Upper lobe of right lung (tissue), 1 donor: ENCODE measurements at regions not wholly inside any gene's neighbourhood (a gene's known extent, or its start where the extent isn't known, plus 50 kb on each side); places are given as distances from the start of the nearest gene placed in this dataset.
A peak's percentile ranks its signal among the peaks of the same experiment; 100 is the strongest.

ENCODE experiments used
- ATAC-seq: fragments of 200-7000 bp; cut with Tn5 transposase; one replicate; pipeline ENCODE4 v1.9.1; 2020; ENCODE audit warnings: mild to moderate bottlenecking, moderate library complexity
- DNase-seq: peaks from one replicate; pipeline ENCODE4 v3.0.0-alpha.2; 2020
- H3K27ac ChIP-seq: fragments of 200-600 bp; one replicate; pipeline ENCODE4 v1.8.0; 2022
- H3K27me3 ChIP-seq: fragments of 200-600 bp; one replicate; pipeline ENCODE4 v1.8.0; 2022; ENCODE audit warnings: mild to moderate bottlenecking
- H3K36me3 ChIP-seq: fragments of 200-600 bp; one replicate; pipeline ENCODE4 v1.8.0; 2022
- H3K4me1 ChIP-seq: fragments of 200-600 bp; one replicate; pipeline ENCODE4 v1.8.0; 2022
- H3K4me3 ChIP-seq: fragments of 200-600 bp; one replicate; pipeline ENCODE4 v1.8.0; 2022; ENCODE audit warnings: mild to moderate bottlenecking
- H3K9me3 ChIP-seq: fragments of 200-600 bp; one replicate; pipeline ENCODE4 v1.8.0; 2022
- intact Hi-C: fragments of 100-400 bp; cut with DNase I; formaldehyde crosslinking; loops from one replicate; pipeline ENCODE4 v1.11.0; 2022
- TF ChIP-seq, protein P1 (sequence below): fragments of 200-600 bp; IDR thresholded peaks from one replicate; pipeline ENCODE4 v1.8.0; 2022; ENCODE audit warnings: antibody characterized with exemption
- donor health status: DM: no; HTN: yes; CAD: no; lungs with severe emphysema.

DNA sequence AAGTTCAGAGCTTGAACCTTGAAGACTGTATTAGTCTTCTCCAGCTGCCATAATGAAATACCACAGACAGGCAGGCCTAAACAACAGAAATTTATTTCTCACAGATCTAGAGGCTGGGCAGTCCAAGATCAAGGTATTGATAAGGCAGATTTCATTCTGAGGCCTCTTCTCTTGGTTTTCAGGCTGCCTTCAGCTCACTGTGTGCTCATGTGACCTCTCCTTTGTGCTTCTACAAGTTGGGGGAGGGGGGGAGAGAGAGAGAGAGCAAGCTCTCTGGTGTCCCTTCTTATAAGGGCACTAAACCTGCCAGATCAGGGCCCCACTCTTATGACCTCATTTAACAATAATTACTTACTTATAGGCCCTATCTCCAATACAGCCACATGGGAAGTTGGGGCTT lies 102.6 kb upstream of the RSPO3 start:
- ATAC-seq (no peak), DNase-seq (no peak)
- Histone ChIP-seq H3K4me1 (no peaks in the 10 kb centered on the region), H3K27ac (no peak overlapping the region), H3K36me3 (no peaks in the 10 kb centered on the region), H3K4me3 (no peak overlapping the region), H3K27me3 (no peaks in the 10 kb centered on the region), H3K9me3 (no peaks in the 10 kb centered on the region)
- intact Hi-C loops: no loop called here
- TF ChIP-seq, protein P1, sequence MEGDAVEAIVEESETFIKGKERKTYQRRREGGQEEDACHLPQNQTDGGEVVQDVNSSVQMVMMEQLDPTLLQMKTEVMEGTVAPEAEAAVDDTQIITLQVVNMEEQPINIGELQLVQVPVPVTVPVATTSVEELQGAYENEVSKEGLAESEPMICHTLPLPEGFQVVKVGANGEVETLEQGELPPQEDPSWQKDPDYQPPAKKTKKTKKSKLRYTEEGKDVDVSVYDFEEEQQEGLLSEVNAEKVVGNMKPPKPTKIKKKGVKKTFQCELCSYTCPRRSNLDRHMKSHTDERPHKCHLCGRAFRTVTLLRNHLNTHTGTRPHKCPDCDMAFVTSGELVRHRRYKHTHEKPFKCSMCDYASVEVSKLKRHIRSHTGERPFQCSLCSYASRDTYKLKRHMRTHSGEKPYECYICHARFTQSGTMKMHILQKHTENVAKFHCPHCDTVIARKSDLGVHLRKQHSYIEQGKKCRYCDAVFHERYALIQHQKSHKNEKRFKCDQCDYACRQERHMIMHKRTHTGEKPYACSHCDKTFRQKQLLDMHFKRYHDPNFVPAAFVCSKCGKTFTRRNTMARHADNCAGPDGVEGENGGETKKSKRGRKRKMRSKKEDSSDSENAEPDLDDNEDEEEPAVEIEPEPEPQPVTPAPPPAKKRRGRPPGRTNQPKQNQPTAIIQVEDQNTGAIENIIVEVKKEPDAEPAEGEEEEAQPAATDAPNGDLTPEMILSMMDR: no peak

- Histone ChIP-seq H3K9me3 (no peaks in the 10 kb centered on the region), H3K27ac (no peak overlapping the region), H3K4me1 (no peaks in the 10 kb centered on the region), H3K36me3 (no peaks in the 10 kb centered on the region), H3K4me3 (no peak overlapping the region), H3K27me3 (no peaks in the 10 kb centered on the region)
- ATAC-seq (no peak), DNase-seq (no peak)
- TF ChIP-seq, protein P1: no peak
- intact Hi-C loops: no loop called here
Measured at GRCh38 chr6:127019828-127020227, 98.6 kb upstream of the RSPO3 start.

DNA sequence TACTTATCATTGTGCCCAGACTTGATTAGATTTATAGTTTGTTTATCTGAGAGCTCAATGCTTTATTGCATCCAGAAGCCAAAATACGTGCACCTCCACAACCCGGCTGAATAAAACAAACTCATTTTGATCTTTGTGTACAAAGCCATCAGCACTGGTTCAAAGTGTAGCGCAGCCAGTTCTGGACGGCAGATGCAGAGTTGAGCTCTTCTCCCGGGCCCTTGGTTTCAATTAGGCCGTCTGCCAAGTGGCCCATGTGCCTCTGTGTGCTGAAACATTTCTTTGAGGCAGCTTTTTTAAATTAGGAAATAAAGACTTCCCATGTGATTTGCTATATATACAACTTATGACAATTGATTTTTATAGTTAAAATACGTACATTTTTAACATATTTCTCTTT lies 96.2 kb upstream of the RSPO3 start:
- no peaks in the 10 kb centered on the region for H3K36me3 ChIP-seq
- H3K9me3 ChIP-seq: no peaks in the 10 kb centered on the region
- H3K4me1 ChIP-seq: no peaks in the 10 kb centered on the region
- DNase-seq: peak; percentile 56
- peak; percentile 38 for ATAC-seq
- no peak overlapping the region for H3K4me3 ChIP-seq
- no peaks in the 10 kb centered on the region for H3K27me3 ChIP-seq
- intact Hi-C loops: no loop called here
- H3K27ac ChIP-seq: no peak overlapping the region
- TF ChIP-seq, protein P1: no peak

- H3K9me3 ChIP-seq: no peaks in the 10 kb centered on the region
- no peaks in the 10 kb centered on the region for H3K36me3 ChIP-seq
- intact Hi-C loops: no loop called here
- ATAC-seq (no peak), DNase-seq (no peak)
- no peaks in the 10 kb centered on the region for H3K4me1 ChIP-seq
- no peak overlapping the region for H3K4me3 ChIP-seq
- no peak overlapping the region for H3K27ac ChIP-seq
- H3K27me3 ChIP-seq: no peaks in the 10 kb centered on the region
- TF ChIP-seq, protein P1: no peak
Measured at GRCh38 chr6:127023001-127023778, 95.3 kb upstream of the RSPO3 start.

DNA sequence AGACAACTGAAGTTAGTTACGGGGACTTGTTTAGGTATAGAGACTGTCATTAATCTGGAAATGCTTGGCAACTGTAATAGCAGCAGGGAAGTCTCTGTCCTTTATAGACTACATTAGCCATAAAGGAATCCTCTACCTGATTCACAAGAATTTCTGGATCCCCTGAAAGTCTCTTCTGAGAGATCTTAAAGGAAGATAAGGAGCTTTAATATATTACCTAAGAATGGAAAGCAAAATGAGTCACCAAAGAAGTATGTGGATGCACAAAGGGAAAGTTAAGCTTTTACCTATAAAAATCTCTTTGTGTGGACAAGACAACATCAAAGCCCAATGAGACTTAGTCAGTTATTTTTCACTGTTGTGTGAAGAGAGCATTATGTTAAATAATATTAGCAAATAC lies 92.2 kb upstream of the RSPO3 start:
- H3K27me3 ChIP-seq: no peaks in the 10 kb centered on the region
- no peak for ATAC-seq
- H3K9me3 ChIP-seq: no peaks in the 10 kb centered on the region
- DNase-seq: no peak
- H3K4me1 ChIP-seq: no peaks in the 10 kb centered on the region
- H3K4me3 ChIP-seq: no peak overlapping the region
- H3K36me3 ChIP-seq: no peaks in the 10 kb centered on the region
- no peak overlapping the region for H3K27ac ChIP-seq
- TF ChIP-seq, protein P1: no peak
- intact Hi-C loops: no loop called here

DNA sequence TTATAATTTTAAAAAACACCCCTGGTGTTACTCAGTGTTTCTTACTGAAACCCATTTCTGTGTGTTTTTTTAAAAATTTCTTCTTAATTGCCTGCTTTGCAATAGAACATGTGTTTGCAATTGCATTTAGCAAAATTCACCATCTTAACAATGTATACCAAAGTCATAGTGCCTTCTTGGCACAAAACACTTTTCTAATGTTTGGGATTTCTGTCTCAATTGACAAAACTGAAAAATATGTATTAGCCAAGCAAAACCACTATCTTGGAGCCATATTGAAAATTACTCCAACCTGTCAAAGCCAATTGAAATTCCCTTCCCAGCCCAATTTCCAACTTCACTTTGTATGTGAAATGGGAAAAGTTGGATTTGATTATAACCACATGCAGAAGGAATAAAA lies 88.4 kb upstream of the RSPO3 start:
- DNase-seq (no peak), ATAC-seq (no peak)
- Histone ChIP-seq H3K27ac (no peak overlapping the region), H3K9me3 (no peaks in the 10 kb centered on the region), H3K36me3 (no peaks in the 10 kb centered on the region), H3K27me3 (no peaks in the 10 kb centered on the region), H3K4me3 (no peak overlapping the region), H3K4me1 (no peaks in the 10 kb centered on the region)
- TF ChIP-seq, protein P1: no peak
- intact Hi-C loops: no loop called here
